ENCODE measurements at regions not wholly inside any gene's neighbourhood (a gene's known extent, or its start where the extent isn't known, plus 50 kb on each side); places are given as distances from the start of the nearest gene placed in this dataset.
"Not testable (repeated sequence)": the region's sequence is repeated elsewhere in the genome, so short reads cannot be mapped to it uniquely, and the experiment has no call there.

GRCh38 chr9:36461323-36461722 is 61.3 kb upstream of the RNF38 start:
- no peak for DNase-seq

GRCh38 chr9:36458430-36458915 is 58.4 kb upstream of the RNF38 start:
- not testable (repeated sequence) for DNase-seq

- DNase-seq: no peak
Measured at GRCh38 chr9:36457836-36458429, 57.9 kb upstream of the RNF38 start.

GRCh38 chr9:36456480-36457065 is 56.5 kb upstream of the RNF38 start:
- no peak for DNase-seq

GRCh38 chr9:36451949-36452348 is 51.9 kb upstream of the RNF38 start:
- no peak for DNase-seq

GRCh38 chr9:36450110-36450732 is 50.2 kb upstream of the RNF38 start:
- DNase-seq: peak; percentile 28

Data from NCI-H1105 (cell line).